ENCODE measurements at regions not wholly inside any gene's neighbourhood (a gene's known extent, or its start where the extent isn't known, plus 50 kb on each side); places are given as distances from the start of the nearest gene placed in this dataset.

- Histone ChIP-seq H3K36me3 (no peaks in the 10 kb centered on the region), H3K27me3 (peaks cover 7 to 85% (median 78%) of the 10 kb centered on the region in 7 donors), H3K27ac (no peak overlapping the region), H3K4me3 (no peak overlapping the region), H3K9me3 (peaks cover 0 to 15% (median 7%) of the 10 kb centered on the region in 11 donors), H3K4me1 (peaks cover 0 to 6% (median 0%) of the 10 kb centered on the region in 9 donors)
- ATAC-seq: no peak
- no peak for DNase-seq
- intact Hi-C loops (cut with DNase I): no loop called here
- TF ChIP-seq CTCF (IDR thresholded peaks at IDR 0.05): no peak
- WGBS, 2 donors: 69 to 72% methylated on average over 6 of the region's 6 CpGs
These were observed 56.9 kb upstream of the LHX1 start for GRCh38 chr17:36880268-36880905.

- peaks cover 0 to 15% (median 7%) of the 10 kb centered on the region in 11 donors for H3K9me3 ChIP-seq
- DNase-seq (no peak), ATAC-seq (no peak)
- no peak overlapping the region for H3K4me3 ChIP-seq
- intact Hi-C loops (cut with DNase I): no loop called here
- TF ChIP-seq CTCF (IDR thresholded peaks at IDR 0.05): no peak
- no peaks in the 10 kb centered on the region for H3K36me3 ChIP-seq
- peaks cover 7 to 93% (median 87%) of the 10 kb centered on the region in 7 donors for H3K27me3 ChIP-seq
- peaks cover 0 to 6% (median 0%) of the 10 kb centered on the region in 9 donors for H3K4me1 ChIP-seq
- no peak overlapping the region for H3K27ac ChIP-seq
These were observed 56.0 kb upstream of the LHX1 start for GRCh38 chr17:36881323-36881722.

- H3K27me3 ChIP-seq: peaks cover 7 to 94% (median 76%) of the 10 kb centered on the region in 7 donors
- ATAC-seq (no peak), DNase-seq (no peak)
These were observed 52.7 kb upstream of the LHX1 start for GRCh38 chr17:36884495-36885152.

More at GRCh38 chr17:36884495-36885152, 52.7 kb upstream of the LHX1 start:
- intact Hi-C loops (cut with DNase I): no loop called here
- 4 to 8% methylated on average over 26 to 27 of the region's 27 CpGs for WGBS, 2 donors
- Histone ChIP-seq H3K9me3 (peaks cover 0 to 15% (median 7%) of the 10 kb centered on the region in 11 donors), H3K4me1 (peaks cover 0 to 6% (median 0%) of the 10 kb centered on the region in 9 donors), H3K4me3 (no peak overlapping the region), H3K36me3 (no peaks in the 10 kb centered on the region), H3K27ac (no peak overlapping the region)
- TF ChIP-seq CTCF (IDR thresholded peaks at IDR 0.05): no peak
